Hepatocyte (in vitro differentiated cells): ENCODE measurements at regions not wholly inside any gene's neighbourhood (a gene's known extent, or its start where the extent isn't known, plus 50 kb on each side); places are given as distances from the start of the nearest gene placed in this dataset.
"Not testable (repeated sequence)": the region's sequence is repeated elsewhere in the genome, so short reads cannot be mapped to it uniquely, and the experiment has no call there.

Experiments
- DNase-seq: peaks from one replicate; pipeline ENCODE4 v3.0.0-alpha.2; 2016; ENCODE audit warnings: low spot score
- H2AFZ ChIP-seq: fragments of 200-600 bp; sonication (generic); 2 replicates; pipeline ENCODE4 v1.6.0; 2016; ENCODE audit warnings: antibody characterized with exemption, mild to moderate bottlenecking
- H3K27ac ChIP-seq: fragments of 200-600 bp; sonication (generic); 2 replicates; pipeline ENCODE4 v1.5.1; 2016; ENCODE audit warnings: mild to moderate bottlenecking
- H3K27me3 ChIP-seq: fragments of 200-600 bp; sonication (generic); 2 replicates; pipeline ENCODE4 v1.6.1; 2016
- H3K36me3 ChIP-seq: fragments of 200-600 bp; sonication (generic); replicated peaks from 2 replicates; pipeline ENCODE4 v1.5.1; 2016; ENCODE audit warnings: low read depth; ENCODE audit not compliant: insufficient read depth
- H3K4me1 ChIP-seq: fragments of 200-600 bp; sonication (generic); 2 replicates; pipeline ENCODE4 v1.5.1; 2016; ENCODE audit warnings: mild to moderate bottlenecking, moderate library complexity; ENCODE audit not compliant: insufficient read depth
- H3K4me2 ChIP-seq: fragments of 200-600 bp; sonication (generic); 2 replicates; pipeline ENCODE4 v1.6.0; 2016
- H3K4me3 ChIP-seq: fragments of 200-600 bp; sonication (generic); 2 replicates; pipeline ENCODE4 v1.5.1; 2016; ENCODE audit warnings: mild to moderate bottlenecking
- H3K79me2 ChIP-seq: fragments of 200-600 bp; sonication (generic); 2 replicates; pipeline ENCODE4 v1.6.0; 2017; ENCODE audit warnings: mild to moderate bottlenecking
- H3K9me2 ChIP-seq: fragments of 200-600 bp; sonication (generic); replicated peaks from 2 replicates; pipeline ENCODE4 v1.6.0; 2017; ENCODE audit warnings: mild to moderate bottlenecking; ENCODE audit not compliant: insufficient read depth
- H3K9me3 ChIP-seq: fragments of 200-600 bp; sonication (generic); 2 replicates; pipeline ENCODE4 v1.5.1; 2016; ENCODE audit warnings: low read depth, mild to moderate bottlenecking
- H4K20me1 ChIP-seq: fragments of 200-600 bp; sonication (generic); 2 replicates; pipeline ENCODE4 v1.6.0; 2016; ENCODE audit warnings: mild to moderate bottlenecking; ENCODE audit not compliant: insufficient read depth, poor library complexity, severe bottlenecking
- EZH2 ChIP-seq: fragments of 200-600 bp; sonication (generic); IDR thresholded peaks from 2 replicates; pipeline ENCODE4 v1.6.1; 2016; ENCODE audit warnings: antibody characterized with exemption, mild to moderate bottlenecking, borderline replicate concordance
- EZH2phosphoT487 ChIP-seq: fragments of 200-600 bp; sonication (generic); IDR thresholded peaks from one replicate; pipeline ENCODE4 v1.6.1; 2018; ENCODE audit warnings: antibody characterized with exemption, mild to moderate bottlenecking, low read depth, moderate library complexity; ENCODE audit not compliant: unreplicated experiment, severe bottlenecking
- WGBS: methylation state at CpG from one replicate; pipeline ENCODE4 v1.1.6; 2016; ENCODE audit warnings: low lambda C conversion rate; ENCODE audit errors: missing lambda C conversion rate; 5-methylcytosine and 5-hydroxymethylcytosine counted together
- TF ChIP-seq, protein P1 (sequence below): fragments of 200-600 bp; sonication (generic); IDR thresholded peaks from 2 replicates; pipeline ENCODE4 v1.5.1; 2016; ENCODE audit warnings: antibody characterized with exemption, mild to moderate bottlenecking; ENCODE audit not compliant: poor library complexity

DNA sequence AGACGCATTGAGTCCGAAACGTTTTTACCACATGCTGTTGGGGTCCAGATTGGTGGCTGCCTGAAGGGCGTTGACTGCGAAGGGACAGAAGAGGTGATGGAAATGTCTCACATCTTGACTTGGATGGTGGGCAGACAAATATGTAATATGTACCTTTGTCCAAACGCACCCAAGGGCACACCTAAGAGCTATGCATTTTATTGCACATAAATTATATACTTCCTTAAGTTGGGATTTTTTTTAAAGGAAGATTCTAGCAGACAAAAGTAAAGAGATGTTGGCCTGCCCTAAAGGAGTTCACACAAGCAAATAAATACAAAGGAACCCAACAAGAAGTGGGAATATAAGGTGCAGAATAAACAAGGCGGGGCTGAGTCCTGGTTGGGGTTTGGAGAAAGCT is 91.1 kb upstream of the TBL1X start:
- no peak for DNase-seq
- H4K20me1 ChIP-seq, result no peaks in the 10 kb centered on the region
- H3K4me2 ChIP-seq, result no peak overlapping the region
- H3K27ac ChIP-seq, result no peak overlapping the region
- no peaks in the 10 kb centered on the region for H3K4me1 ChIP-seq
- no peak overlapping the region for H3K4me3 ChIP-seq
- no peak overlapping the region for H2AFZ ChIP-seq
- TF ChIP-seq EZH2phosphoT487, result no peak
- TF ChIP-seq, protein P1, sequence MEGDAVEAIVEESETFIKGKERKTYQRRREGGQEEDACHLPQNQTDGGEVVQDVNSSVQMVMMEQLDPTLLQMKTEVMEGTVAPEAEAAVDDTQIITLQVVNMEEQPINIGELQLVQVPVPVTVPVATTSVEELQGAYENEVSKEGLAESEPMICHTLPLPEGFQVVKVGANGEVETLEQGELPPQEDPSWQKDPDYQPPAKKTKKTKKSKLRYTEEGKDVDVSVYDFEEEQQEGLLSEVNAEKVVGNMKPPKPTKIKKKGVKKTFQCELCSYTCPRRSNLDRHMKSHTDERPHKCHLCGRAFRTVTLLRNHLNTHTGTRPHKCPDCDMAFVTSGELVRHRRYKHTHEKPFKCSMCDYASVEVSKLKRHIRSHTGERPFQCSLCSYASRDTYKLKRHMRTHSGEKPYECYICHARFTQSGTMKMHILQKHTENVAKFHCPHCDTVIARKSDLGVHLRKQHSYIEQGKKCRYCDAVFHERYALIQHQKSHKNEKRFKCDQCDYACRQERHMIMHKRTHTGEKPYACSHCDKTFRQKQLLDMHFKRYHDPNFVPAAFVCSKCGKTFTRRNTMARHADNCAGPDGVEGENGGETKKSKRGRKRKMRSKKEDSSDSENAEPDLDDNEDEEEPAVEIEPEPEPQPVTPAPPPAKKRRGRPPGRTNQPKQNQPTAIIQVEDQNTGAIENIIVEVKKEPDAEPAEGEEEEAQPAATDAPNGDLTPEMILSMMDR, result no peak
- no peak for TF ChIP-seq EZH2
- H3K27me3 ChIP-seq, result no peaks in the 10 kb centered on the region
- H3K9me3 ChIP-seq, result no peaks in the 10 kb centered on the region
- WGBS, result 84% methylated on average over 7 of the region's 7 CpGs
- H3K9me2 ChIP-seq, result no peaks in the 10 kb centered on the region
- H3K79me2 ChIP-seq, result no peaks in the 10 kb centered on the region
- no peaks in the 10 kb centered on the region for H3K36me3 ChIP-seq

DNA sequence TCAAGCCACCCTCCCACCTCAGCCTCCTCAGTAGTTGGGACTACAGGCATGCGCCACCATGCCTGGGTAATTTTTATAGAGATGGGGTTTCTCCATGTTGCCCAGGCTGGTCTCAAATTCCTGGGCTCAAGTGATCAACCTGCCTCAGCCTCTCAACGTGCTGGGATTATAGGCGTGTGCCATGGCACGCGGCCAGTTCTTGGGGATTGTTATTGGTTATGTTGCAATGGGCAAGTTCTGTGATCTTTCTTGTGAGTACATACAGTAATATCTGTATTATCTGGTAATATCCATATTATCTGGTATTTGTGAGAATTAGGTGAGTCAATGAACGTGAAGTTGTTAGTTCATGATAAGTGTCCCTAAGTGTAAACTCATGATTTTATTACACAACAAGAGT is 90.3 kb upstream of the TBL1X start:
- Histone ChIP-seq H3K79me2 (no peaks in the 10 kb centered on the region), H3K4me3 (no peak overlapping the region), H3K9me3 (no peaks in the 10 kb centered on the region), H3K9me2 (no peaks in the 10 kb centered on the region), H3K36me3 (no peaks in the 10 kb centered on the region), H3K4me2 (no peak overlapping the region), H2AFZ (no peak overlapping the region), H4K20me1 (no peaks in the 10 kb centered on the region), H3K27ac (no peak overlapping the region), H3K4me1 (no peaks in the 10 kb centered on the region), H3K27me3 (no peaks in the 10 kb centered on the region)
- WGBS, result 84% methylated on average over 6 of the region's 6 CpGs
- TF ChIP-seq, protein P1, result no peak
- TF ChIP-seq EZH2 (no peak), EZH2phosphoT487 (no peak)
- DNase-seq, result no peak

DNA sequence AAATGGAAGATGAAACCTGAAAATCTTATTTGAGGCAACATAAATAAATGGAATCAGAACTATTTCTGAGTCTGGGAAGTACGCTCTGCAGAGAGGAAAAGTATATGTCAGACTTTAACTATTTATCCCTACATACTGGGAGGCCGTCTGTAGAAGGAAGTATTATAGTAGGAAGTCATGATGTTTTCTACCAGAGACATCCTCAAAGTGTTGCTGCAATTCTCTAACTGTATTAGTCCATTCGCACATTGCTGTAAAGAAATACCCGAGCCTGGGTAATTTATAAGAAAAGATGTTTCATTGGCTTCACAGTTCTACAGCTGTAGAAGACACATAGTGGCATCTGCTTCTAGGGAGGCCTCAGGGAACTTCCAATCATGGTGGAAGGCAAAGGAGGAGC is 88.7 kb upstream of the TBL1X start:
- no peaks in the 10 kb centered on the region for H4K20me1 ChIP-seq
- no peaks in the 10 kb centered on the region for H3K27me3 ChIP-seq
- TF ChIP-seq, protein P1, result no peak
- no peak for TF ChIP-seq EZH2phosphoT487
- TF ChIP-seq EZH2, result no peak
- no peaks in the 10 kb centered on the region for H3K9me2 ChIP-seq
- H2AFZ ChIP-seq, result no peak overlapping the region
- no peaks in the 10 kb centered on the region for H3K9me3 ChIP-seq
- H3K36me3 ChIP-seq, result no peaks in the 10 kb centered on the region
- no peak overlapping the region for H3K27ac ChIP-seq
- 87% methylated on average over 4 of the region's 4 CpGs for WGBS
- no peak for DNase-seq
- H3K79me2 ChIP-seq, result no peaks in the 10 kb centered on the region
- no peak overlapping the region for H3K4me2 ChIP-seq
- H3K4me3 ChIP-seq, result no peak overlapping the region
- no peaks in the 10 kb centered on the region for H3K4me1 ChIP-seq

DNA sequence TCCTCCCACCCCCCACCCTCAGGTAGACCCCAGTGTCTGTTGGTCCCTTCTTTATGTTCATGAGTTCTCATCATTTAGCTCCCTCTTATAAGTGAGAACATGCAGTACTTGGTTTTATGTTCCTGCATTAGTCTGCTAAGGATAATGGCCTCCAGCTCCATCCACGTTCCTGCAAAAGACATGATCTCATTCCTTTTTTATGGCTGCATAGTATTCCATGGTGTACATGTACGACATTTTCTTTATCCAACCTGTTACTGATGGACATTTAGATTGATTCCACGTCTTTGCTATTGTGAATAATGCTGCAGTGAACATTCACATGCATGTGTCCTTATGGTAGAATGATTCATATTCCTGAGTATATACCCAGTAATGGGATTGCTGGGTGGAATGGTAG is 87.6 kb upstream of the TBL1X start:
- not testable (repeated sequence) for H3K9me3 ChIP-seq, DNase-seq, H2AFZ ChIP-seq, H3K4me1 ChIP-seq, H3K9me2 ChIP-seq, H3K79me2 ChIP-seq, H4K20me1 ChIP-seq, H3K4me2 ChIP-seq, H3K36me3 ChIP-seq, H3K27ac ChIP-seq, H3K27me3 ChIP-seq, H3K4me3 ChIP-seq
- 83% methylated on average over 3 of the region's 3 CpGs for WGBS
